ENCODE measurements at regions not wholly inside any gene's neighbourhood (a gene's known extent, or its start where the extent isn't known, plus 50 kb on each side); places are given as distances from the start of the nearest gene placed in this dataset.

DNA sequence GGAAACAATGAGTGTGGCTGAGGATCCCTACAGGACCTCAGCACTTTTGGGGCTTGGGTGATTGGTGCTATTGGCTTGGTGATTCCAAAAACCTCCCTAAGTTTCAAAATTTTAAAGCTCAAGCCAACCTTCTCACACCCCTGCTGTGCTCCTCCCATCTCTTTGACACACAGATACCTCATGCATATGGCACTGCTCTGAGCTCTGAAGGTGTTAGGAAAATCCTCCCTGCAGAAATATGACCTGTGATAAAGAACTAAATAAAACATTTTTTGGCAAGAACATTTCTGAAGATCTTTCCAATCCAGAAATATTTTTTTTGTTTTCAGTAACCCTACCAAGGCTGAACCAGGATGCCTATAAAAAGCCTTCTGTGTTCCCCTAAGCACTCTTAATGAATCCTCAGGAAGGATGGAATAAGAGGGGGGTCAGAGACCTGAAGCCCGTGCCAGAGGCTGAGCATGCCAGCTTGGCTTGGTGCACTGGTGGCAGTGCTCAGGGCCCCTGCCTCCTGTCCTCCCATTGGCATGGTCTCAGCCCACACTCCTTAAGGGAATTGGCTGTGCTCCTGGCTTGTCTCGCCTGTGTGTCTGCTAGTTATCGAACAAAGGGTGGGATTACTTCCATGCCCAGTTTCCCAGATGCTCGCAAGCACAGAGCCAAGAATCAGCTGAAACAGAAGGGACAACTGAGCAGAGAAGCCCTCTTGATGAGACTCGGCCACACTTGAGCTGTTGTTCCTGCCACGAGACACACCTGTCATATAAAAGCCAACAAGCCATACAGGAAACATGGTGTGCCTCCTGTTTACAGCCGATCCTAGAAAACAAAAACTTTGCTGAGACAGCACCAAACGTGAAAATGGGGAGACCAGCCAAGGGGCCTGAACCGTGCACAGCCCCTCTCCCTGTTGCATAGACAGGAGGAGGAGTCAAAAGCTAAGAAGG, 132.7 kb upstream of the EEA1 start:
- DNase-seq (ENCODE audit: extremely low read depth in 1 of 11, low read depth in 9 of 11, low spot score in 4 of 11), result no peak

DNA sequence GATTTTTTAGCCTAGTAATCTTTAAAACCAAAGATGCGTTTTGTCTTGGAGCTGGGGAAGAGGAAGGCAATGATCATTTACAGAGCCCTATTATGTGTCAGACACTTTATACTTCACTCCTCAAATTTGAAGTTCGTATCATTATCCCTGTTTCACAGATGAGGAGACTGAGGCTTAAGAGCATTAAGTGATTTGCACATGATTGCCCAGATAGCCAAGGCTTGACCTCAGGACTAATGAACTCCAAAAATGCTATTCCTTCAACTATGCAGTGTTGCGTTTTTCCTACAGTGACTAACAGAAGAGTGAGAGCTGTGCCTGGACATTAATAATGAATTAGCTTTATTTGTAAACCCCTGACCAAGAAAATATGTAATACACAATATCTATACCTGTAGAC, 136.8 kb upstream of the EEA1 start:
- DNase-seq (ENCODE audit: extremely low read depth in 1 of 11, low read depth in 9 of 11, low spot score in 4 of 11), result no peak

DNA sequence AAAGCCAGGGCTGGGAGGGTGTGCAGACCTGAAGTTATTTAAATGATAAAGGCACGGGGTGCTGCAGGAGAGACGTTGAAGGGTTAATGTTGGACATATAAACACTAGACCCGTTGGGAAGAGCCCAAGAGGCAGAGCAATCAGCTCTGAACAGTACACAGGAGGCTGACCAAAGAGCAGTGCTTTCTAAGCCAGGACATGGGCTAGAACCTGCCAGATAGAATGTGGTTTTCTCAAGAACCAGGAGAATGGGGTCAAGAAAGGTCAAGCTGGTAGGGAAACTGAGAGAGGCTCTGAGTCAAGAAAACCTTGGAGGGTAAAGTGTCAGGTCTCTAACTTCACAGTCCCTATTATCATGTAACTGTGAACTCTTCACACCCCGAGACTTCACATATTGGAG, 143.2 kb upstream of the EEA1 start:
- DNase-seq (ENCODE audit: extremely low read depth in 1 of 11, low read depth in 9 of 11, low spot score in 4 of 11), result no peak

GRCh38 chr12:93073324-93073723, 144.2 kb upstream of the EEA1 start:
- no peak for DNase-seq (ENCODE audit: extremely low read depth in 1 of 11, low read depth in 9 of 11, low spot score in 4 of 11)

GRCh38 chr12:93078059-93078458, 149.0 kb upstream of the EEA1 start:
- no peak for DNase-seq (ENCODE audit: extremely low read depth in 1 of 11, low read depth in 9 of 11, low spot score in 4 of 11)

GRCh38 chr12:93078577-93078976, 149.5 kb upstream of the EEA1 start:
- no peak for DNase-seq (ENCODE audit: extremely low read depth in 1 of 11, low read depth in 9 of 11, low spot score in 4 of 11)

DNA sequence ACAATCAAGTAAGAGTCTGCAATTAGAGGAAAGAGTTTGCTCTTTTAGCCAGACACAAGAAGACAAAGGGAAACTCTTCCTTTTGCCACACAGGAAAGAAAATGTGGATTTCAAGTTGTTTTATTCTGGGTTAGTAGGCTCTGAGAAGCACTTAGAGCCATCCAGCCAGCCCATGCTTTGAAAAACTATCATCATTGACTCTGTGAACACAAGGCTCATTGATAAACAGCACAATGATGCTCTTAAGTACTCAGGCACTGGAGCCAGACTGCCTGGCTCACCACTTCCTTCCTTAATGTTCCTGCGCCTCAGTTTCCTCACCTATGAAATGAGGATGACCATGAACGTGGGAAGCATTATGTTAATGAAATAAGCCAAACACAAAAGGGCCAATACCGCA, 150.2 kb upstream of the EEA1 start:
- DNase-seq (ENCODE audit: extremely low read depth in 1 of 11, low read depth in 9 of 11, low spot score in 4 of 11), result no peak

GRCh38 chr12:93079976-93080375, 150.9 kb upstream of the EEA1 start:
- no peak for DNase-seq (ENCODE audit: extremely low read depth in 1 of 11, low read depth in 9 of 11, low spot score in 4 of 11)

- DNase-seq (ENCODE audit: extremely low read depth in 1 of 11, low read depth in 9 of 11, low spot score in 4 of 11), result no peak
Observed at GRCh38 chr12:93080452-93080851, 151.4 kb upstream of the EEA1 start.

- DNase-seq (ENCODE audit: extremely low read depth in 1 of 11, low read depth in 9 of 11, low spot score in 4 of 11), result no peak
Observed at GRCh38 chr12:93080994-93081809, 152.1 kb upstream of the EEA1 start.

DNA sequence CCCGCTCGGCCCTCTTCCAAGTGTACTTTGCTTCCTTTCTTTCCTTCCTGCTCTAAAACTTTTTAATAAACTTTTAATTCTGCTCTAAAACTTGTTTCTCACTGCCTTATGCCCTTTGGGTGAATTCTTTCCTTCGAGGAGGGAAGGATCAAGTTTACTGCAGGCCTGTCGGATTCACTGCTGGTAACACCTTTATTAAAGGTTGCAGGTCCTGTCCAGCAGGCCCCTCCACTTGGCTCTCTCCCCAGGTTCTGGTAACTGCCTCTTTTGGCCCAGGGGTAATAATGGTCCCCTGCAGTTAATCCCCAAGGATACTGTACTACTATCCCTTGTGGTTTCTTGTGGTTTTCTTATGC, 152.7 kb upstream of the EEA1 start:
- DNase-seq (ENCODE audit: extremely low read depth in 1 of 11, low read depth in 9 of 11, low spot score in 4 of 11), result no peak

GRCh38 chr12:93085383-93086287, 156.5 kb upstream of the EEA1 start:
- DNase-seq (ENCODE audit: extremely low read depth in 1 of 11, low read depth in 9 of 11, low spot score in 4 of 11), result no peak

- no peak for DNase-seq (ENCODE audit: extremely low read depth in 1 of 11, low read depth in 9 of 11, low spot score in 4 of 11)
Observed at GRCh38 chr12:93086288-93086727, 157.2 kb upstream of the EEA1 start.

DNA sequence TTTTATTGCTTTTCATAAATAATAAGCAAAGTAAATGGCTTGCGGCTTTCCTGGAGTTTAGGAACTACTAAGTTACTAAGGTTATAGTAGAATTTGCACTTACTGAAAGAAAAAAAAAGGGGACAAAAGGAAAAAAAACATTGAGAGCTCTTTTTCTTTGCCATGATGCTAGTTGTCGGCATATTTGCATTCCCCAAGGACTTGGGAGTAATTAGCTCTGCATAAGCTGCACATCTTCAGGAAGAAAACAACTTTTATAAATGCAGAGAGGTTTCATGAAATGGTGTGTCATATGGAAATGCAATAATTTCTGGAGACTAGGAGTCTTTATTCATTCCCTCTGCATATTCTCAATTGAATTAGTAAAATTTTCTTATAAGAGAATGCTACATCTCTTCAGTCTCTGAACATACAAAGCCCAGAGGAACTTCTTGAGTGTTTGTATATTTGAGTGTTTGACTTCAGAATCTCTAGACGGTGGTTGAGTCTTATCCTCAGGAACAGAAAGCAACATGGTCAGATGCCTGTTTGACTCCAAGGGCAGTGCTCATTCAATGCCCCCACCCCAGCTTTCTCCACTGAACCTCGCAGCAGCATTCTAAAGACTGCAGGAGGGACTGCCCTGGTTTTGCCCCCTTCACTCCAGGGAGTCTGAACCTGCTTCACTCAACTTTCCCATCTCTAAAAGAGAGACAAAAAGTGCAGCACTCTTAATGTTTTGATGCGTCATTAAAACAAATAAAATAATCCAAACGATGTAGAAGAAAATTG, 158.9 kb upstream of the EEA1 start:
- no peak for DNase-seq (ENCODE audit: extremely low read depth in 1 of 11, low read depth in 9 of 11, low spot score in 4 of 11)

DNA sequence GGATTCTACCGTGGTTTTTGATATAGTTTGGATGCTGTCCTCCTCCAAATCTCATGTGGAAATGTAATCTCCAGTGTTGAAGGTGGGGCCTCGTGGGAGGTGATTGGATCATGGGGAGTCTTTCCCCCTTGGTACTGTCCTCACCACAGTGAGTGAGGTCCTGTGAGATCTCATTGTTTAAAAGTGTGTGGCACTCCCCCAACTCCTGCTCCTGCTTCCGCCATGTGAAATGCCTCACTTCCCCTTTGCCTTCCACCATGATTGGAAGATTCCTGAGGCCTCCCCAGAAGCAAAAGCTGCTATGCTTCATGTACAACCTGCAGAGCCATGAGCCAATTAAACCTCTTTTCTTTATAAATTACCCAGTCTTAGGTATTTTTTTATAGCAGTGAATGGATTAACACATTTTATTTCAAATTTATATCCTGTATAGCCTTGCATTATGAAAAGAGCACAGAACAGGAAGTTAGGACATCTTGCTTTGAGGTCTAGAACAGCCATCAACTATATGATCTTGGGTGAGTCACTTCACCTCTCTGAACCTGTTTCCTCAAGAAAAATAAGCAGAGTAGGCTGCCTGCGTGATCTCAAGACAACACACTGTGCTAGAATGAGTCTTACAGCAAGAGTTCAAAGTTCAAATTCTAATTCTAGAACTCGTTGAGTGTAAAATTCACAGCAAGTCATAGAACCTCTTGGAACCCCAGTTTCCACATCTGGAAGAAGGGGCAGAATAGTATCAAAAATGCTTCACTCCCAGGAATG, 160.9 kb upstream of the EEA1 start:
- no peak for DNase-seq (ENCODE audit: extremely low read depth in 1 of 11, low read depth in 9 of 11, low spot score in 4 of 11)

DNA sequence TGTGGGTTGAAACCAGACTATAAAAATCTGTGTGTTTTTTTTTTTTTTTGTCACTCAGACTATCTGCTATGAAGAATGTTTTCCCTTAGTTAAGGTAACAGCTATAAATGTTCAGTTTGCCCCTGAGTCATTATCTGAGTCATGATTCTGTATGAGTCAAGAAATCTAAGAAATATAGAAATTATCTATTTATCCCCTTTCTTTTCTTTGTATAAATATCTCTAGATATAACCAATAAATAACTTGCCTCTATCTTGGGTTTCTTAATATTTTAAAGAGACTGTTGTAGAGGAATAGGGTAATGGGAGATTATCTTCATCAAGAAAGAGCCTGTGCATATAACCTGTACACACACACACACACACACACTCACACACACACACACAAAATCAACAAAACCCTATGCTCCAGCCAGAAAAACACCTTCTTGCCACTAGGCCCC, 161.7 kb upstream of the EEA1 start:
- DNase-seq (ENCODE audit: extremely low read depth in 1 of 11, low read depth in 9 of 11, low spot score in 4 of 11), result no peak

DNA sequence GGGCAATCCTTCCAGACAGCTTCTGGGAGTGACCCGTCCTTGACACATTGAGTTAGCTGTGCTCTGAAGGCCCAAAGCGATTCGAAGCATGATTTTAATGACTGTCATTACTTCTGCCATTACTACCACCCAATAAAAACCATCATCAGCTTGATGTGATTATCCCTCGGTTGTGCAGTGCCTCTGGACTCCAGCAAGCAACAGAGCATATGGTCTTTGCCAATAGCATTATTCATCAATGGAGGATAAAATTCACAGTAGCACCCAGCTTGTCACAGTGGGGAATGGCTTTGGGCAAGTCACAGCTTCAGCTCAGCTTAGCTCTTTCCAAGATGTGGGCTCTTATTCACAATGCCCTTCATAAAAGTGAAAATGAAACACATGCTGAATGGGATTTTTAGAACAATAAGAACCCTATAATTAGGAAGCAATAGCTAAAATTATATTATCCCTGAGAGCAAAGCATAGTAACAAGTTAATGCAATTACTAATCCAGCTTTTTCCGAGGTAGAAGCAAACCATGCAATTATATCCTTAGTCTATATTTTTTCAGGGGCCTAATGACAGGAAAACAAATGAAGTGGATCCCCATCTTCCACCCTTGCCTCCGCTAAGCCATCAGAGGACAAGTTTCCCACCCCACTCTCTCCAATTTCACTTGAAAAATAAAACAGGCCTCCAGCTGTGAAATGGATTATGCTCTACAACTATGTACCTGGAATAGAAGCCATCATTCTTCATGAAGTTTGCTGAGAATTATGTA, 163.0 kb upstream of the EEA1 start:
- no peak for DNase-seq (ENCODE audit: extremely low read depth in 1 of 11, low read depth in 9 of 11, low spot score in 4 of 11)

Data from renal cortex interstitium (tissue), 11 donors.